Kidney glomerular epithelial cell (primary cell): ENCODE measurements at regions not wholly inside any gene's neighbourhood (a gene's known extent, or its start where the extent isn't known, plus 50 kb on each side); places are given as distances from the start of the nearest gene placed in this dataset.
A peak's percentile ranks its signal among the peaks of the same experiment; 100 is the strongest.

Experiments
- DNase-seq: peaks from one replicate; lab custom pipeline; 2025; lab: John Stamatoyannopoulos, UW

GRCh38 chr9:85155352-85155751, 485.8 kb downstream of the NTRK2 start:
- DNase-seq: no peak

DNA sequence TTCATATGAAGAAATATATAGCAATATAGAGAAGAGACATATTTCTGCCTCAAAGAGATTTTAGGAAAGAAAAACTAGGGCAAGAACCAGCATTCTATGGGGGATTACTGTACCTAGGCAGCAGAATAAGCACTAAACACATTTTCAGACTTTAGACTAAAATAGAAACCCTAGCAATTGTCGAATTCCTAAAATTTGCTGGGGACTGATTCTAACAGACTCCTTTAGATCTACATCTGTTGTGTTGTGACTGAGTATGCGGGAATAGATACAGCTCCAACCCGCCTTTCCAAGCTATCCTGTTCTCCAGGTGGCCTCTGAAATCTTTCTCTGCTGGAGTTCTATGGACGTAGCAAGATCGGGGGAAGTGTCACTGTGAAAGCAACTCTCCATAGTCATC, 482.2 kb downstream of the NTRK2 start:
- DNase-seq: no peak

- no peak for DNase-seq
Measured at GRCh38 chr9:85151162-85151561, 481.6 kb downstream of the NTRK2 start.

- DNase-seq: no peak
Measured at GRCh38 chr9:85147046-85147640, 477.6 kb downstream of the NTRK2 start.

GRCh38 chr9:85142968-85143367, 473.4 kb downstream of the NTRK2 start:
- DNase-seq: peak; percentile 33

- DNase-seq: no peak
Measured at GRCh38 chr9:85142496-85142911, 473.0 kb downstream of the NTRK2 start.

DNA sequence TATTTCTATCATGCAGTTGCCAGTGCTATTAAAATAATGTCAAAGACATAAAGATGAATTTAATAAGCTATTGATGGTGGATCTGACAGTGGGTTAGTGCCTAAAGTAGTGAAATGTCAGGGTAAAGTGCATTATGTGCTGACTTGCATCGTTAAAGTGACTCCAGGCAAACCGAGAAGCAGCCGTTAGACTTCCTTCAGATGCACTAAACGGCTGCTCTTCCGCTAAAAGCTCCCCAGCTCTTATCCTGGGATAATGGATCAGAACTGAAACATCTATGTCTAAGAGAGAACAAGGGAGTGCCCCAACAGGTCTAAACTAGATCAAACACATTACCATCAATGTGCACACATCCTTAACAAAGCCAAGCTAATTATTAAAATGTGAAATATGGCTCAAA, 468.2 kb downstream of the NTRK2 start:
- no peak for DNase-seq

- DNase-seq: no peak
Measured at GRCh38 chr9:85136987-85137386, 467.5 kb downstream of the NTRK2 start.

DNA sequence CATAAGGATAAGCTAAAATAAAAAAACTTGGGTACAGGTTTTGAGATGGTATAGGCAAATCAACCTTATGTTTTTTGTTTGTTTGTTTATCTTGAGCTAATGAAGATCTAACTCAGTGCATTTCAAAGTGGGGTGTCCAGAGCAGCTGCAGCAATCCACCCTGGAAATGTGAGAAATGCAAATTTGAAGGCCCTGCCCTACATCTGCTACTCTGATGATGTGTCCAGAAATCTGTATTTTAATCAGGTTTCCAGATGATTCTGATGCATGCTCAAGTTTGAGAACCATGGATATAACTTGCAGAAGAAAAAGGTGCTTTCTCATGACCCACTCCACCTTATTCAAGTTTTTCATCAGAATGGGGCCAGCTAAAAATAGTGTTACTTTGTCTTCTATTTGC, 467.0 kb downstream of the NTRK2 start:
- DNase-seq: no peak

DNA sequence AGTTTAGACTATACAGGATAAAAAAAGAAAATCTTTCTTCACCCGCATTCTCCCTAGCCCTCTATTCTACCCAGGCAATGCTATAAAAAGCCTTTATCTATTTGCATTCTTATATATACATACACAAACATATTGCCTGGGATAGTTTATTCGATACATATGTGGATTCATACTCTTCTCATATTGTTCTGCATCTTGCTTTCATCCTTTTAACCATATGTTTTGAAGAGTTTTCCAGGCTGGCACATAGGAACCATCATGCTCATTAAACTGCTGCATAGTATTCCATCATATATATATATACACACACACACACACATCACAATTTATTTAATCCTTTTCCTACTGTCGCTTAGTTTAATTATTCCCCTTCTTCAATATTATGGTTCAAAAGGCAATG, 461.2 kb downstream of the NTRK2 start:
- DNase-seq: no peak

- DNase-seq: no peak
Measured at GRCh38 chr9:85130260-85130659, 460.7 kb downstream of the NTRK2 start.

GRCh38 chr9:85129514-85129913, 460.0 kb downstream of the NTRK2 start:
- DNase-seq: no peak

- peak; percentile 20 for DNase-seq
Measured at GRCh38 chr9:85118990-85119755, 449.6 kb downstream of the NTRK2 start.

DNA sequence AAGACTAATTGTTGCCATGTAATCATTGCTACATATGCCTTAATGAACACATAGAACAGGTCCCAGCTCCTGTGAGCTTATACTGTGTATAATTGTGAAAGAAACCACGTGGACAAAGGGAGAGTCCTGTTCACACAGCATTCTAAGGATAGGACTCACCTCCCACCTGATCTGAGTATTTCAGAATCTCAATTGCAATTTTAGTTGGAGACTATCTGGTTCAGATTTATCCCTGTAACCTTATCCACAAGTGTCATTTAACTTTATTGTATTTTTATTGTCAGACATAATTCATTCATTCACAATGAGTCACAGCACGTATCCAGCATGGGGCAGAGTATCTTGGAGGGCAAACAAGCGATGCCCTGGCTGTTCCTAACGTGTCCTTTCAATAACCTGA, 448.3 kb downstream of the NTRK2 start:
- DNase-seq: no peak

DNA sequence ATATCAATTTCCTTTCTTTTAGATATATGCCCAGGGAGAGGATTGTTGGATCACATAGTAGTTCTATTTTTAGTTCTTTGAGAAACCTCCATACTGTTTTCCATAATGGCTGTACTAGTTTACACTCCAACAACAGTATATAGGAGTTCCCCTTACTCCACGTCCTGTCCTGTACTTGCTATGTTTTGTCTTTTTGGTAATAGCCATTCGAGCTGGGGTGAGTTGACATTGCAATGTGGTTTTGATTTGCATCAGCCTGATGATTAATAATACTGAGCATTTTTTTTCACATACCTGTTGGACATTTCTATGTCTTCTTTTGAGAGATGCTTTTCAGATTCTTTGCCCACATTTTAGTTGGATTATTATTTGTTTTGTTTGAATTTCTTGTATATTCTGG, 445.9 kb downstream of the NTRK2 start:
- DNase-seq: no peak

- no peak for DNase-seq
Measured at GRCh38 chr9:85114799-85115198, 445.3 kb downstream of the NTRK2 start.

DNA sequence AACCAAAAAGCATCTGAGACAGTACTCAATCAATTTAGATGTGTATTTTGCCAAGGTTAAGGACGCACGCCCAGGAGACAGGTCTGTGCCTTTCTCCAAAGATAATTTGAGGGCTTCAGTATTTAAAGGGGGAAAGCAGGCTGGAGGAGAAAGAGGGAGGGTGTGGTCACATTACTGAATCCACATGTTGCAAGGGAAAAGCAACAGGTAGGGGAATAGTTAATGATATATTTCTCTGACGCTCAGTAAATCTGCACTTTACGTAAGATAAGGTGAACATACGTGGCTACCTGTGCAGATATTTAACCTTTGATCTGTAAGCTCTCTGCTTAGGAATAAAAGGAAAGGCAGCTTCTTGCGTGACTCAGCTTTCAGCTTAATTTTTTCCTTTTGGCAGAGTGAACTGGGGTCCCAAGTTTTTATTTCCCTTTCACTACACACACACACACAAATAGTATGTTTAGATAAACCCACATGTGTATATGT, 443.4 kb downstream of the NTRK2 start:
- DNase-seq: no peak

- DNase-seq: no peak
Measured at GRCh38 chr9:85112391-85112790, 442.9 kb downstream of the NTRK2 start.

- no peak for DNase-seq
Measured at GRCh38 chr9:85108746-85109145, 439.2 kb downstream of the NTRK2 start.

DNA sequence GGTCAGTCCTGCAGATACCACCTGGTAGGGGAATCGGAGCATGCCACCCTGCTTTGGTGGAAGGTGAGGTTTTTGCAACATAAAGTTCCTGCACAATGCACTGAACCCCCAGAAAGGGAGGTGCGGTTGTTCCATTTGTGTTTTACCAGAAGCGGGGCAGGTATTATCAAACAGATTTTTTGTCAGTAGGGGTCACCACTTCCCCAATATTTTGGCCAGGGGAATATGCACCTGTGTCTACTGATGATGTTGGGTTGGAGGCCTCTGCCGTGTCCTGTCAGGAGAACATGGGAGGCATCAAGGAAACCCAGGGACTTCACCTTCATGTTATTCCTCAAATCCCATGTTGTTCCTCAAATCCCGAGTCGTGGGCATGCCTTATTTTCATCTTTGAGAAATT, 438.7 kb downstream of the NTRK2 start:
- DNase-seq: no peak

- no peak for DNase-seq
Measured at GRCh38 chr9:85089188-85089969, 419.9 kb downstream of the NTRK2 start.

GRCh38 chr9:85081963-85082362, 412.4 kb downstream of the NTRK2 start:
- no peak for DNase-seq

- no peak for DNase-seq
Measured at GRCh38 chr9:85079349-85079748, 409.8 kb downstream of the NTRK2 start.
